H54 (cell line): ENCODE measurements at regions not wholly inside any gene's neighbourhood (a gene's known extent, or its start where the extent isn't known, plus 50 kb on each side); places are given as distances from the start of the nearest gene placed in this dataset.
"Not testable (repeated sequence)": the region's sequence is repeated elsewhere in the genome, so short reads cannot be mapped to it uniquely, and the experiment has no call there.

ENCODE experiments used
- DNase-seq: peaks from one replicate; pipeline ENCODE4 v3.0.0; 2011; ENCODE audit warnings: low spot score, mixed read lengths; ENCODE audit not compliant: insufficient read length
- FAIRE-seq: peaks from 3 replicates; lab custom pipeline; 2011; peaks lifted over from hg19 to GRCh38; lab: Jason Lieb, UNC
- POLR2A ChIP-seq: IDR thresholded peaks from 2 replicates; pipeline ENCODE4 v1.6.1; 2011; ENCODE audit warnings: low read depth, mild to moderate bottlenecking, low read length

- TF ChIP-seq POLR2A, result no peak
- no peak for DNase-seq
- no peak for FAIRE-seq
Observed at GRCh38 chr11:26847459-26847858, 125.6 kb upstream of the SLC5A12 start.

DNA sequence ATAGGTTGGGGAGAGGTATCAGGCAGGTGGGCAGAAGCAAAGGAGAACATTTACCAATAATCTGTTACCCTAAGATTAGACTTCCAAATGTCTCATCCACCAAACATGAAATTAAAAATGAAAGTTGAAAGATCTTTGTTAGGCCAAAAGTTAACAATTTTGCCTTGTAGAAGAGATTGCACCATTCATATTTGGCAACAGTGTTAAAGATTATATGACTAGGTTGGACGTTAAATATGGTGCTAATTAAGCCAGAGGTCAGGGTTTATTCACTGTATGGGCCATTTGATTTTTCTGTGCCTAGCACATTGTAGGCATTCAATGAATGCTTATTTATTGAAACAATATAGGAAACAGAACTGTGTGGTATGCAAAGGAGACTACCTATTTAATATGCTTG lies 126.1 kb upstream of the SLC5A12 start:
- FAIRE-seq (no peak), DNase-seq (no peak)
- TF ChIP-seq POLR2A, result no peak

- TF ChIP-seq POLR2A, result no peak
- FAIRE-seq (no peak), DNase-seq (no peak)
Observed at GRCh38 chr11:26849036-26849435, 127.2 kb upstream of the SLC5A12 start.

GRCh38 chr11:26851291-26851690 lies 129.4 kb upstream of the SLC5A12 start:
- FAIRE-seq (no peak), DNase-seq (no peak)
- no peak for TF ChIP-seq POLR2A

DNA sequence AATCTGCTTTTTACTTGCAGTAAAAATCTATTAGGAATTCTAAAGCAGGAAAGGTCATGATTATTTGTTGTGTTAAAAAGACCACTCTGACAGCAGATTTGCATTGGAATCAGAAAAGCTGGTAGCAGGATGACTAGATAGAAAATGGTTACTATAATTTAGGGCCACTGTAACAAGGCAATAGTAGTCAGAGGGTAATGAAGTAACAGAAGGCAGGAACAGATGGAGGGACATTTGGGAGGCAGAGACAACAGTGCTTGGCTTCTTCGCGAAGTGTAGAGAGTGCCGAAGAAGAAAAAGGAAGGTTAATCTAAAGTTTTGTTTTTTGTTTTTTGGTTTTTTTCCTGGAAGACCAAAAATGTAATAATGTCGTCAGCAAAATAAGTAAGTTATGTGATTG lies 129.8 kb upstream of the SLC5A12 start:
- no peak for FAIRE-seq
- no peak for DNase-seq
- no peak for TF ChIP-seq POLR2A

DNA sequence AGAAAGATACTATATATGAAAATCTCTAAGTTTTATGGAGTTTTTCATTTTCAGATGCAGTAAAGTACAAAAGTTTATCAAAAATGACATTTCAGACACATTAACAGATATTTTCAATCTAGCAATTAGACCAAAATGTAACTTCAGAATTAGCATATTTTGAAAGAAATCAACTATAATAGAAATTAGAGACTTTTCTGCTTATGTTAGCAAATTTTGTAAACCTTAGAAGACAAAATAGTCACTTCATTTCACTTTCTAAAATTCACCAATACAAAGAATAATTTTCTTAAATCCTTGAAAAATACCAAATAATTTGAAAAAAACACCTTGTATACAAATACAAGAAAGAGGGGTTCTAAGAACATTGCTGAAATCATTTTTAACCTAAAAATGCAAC lies 135.8 kb upstream of the FIBIN start:
- DNase-seq, result no peak
- FAIRE-seq, result no peak
- TF ChIP-seq POLR2A, result no peak

GRCh38 chr11:26859416-26859815 lies 134.5 kb upstream of the FIBIN start:
- DNase-seq (no peak), FAIRE-seq (no peak)
- TF ChIP-seq POLR2A, result no peak

GRCh38 chr11:26860091-26860780 lies 133.7 kb upstream of the FIBIN start:
- no peak for DNase-seq
- no peak for FAIRE-seq

GRCh38 chr11:26860895-26861294 lies 133.0 kb upstream of the FIBIN start:
- no peak for DNase-seq
- no peak for TF ChIP-seq POLR2A
- no peak for FAIRE-seq

More at GRCh38 chr11:26860091-26860780, 133.7 kb upstream of the FIBIN start:
- no peak for TF ChIP-seq POLR2A

DNA sequence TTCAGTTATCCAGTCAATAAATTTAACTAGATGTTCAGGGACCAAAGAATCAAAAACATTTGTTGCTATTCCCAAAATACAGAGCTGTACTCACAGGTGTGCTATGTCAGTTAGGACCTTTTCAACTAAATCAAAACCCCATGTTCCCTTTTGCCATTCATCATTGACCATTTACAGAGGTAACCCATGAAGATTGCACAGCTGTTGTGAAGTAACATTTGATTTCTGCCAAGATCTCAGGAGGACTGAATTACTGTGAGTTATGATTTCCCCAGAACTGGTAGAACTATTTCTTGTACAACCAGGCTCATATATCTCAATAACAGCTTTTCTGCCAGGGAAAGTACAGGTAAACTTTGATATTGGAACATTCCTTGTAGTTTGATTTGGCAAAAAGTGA lies 131.1 kb upstream of the FIBIN start:
- FAIRE-seq (no peak), DNase-seq (no peak)
- TF ChIP-seq POLR2A, result no peak

DNA sequence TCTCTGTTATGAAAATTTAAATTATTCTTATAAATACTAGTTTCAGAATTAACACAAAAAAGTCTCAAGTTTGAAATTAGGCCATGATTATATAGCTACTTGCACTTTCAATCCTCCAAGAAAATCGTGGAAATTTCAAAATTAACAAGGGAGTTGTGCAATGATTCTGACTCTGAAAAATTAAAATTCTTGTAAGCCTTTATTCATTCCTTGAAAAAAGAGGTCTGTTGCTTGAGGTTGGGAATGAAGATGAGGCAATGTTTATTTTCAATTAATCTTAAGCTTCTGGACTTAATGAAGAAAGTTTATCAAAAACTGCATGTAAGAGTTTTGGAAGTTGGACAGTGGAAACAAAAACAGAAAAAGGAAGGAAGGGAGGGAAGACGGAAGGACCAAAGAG lies 128.2 kb upstream of the FIBIN start:
- DNase-seq (no peak), FAIRE-seq (no peak)
- TF ChIP-seq POLR2A, result no peak

GRCh38 chr11:26867286-26867685 lies 126.6 kb upstream of the FIBIN start:
- no peak for DNase-seq
- TF ChIP-seq POLR2A, result no peak
- FAIRE-seq, result no peak

- FAIRE-seq (no peak), DNase-seq (no peak)
- no peak for TF ChIP-seq POLR2A
Observed at GRCh38 chr11:26878959-26879581, 114.8 kb upstream of the FIBIN start.

GRCh38 chr11:26882363-26882880 lies 111.5 kb upstream of the FIBIN start:
- DNase-seq, FAIRE-seq: not testable (repeated sequence)

DNA sequence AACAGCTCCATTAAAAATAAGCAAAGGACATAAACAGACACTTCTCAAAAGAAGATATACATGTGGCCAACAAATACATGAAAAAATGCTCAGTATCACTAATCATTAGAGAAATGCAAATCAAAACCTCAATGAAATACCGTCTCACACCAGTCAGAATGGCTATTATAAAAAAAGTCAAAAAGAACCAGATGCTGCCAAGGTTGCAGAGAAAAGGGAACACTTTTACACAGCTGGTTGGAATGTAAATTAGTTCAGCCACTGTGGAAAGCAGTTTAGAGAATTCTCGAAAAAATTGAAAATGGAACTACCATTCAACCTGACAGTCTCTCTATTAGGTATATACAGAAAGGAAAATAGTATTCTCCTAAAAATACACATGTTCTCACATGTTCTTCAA lies 102.4 kb upstream of the FIBIN start:
- no peak for DNase-seq

More for the DNA sequence above, 102.4 kb upstream of the FIBIN start:
- FAIRE-seq, result no peak
- no peak for TF ChIP-seq POLR2A
